ENCODE measurements at regions not wholly inside any gene's neighbourhood (a gene's known extent, or its start where the extent isn't known, plus 50 kb on each side); places are given as distances from the start of the nearest gene placed in this dataset.

- DNase-seq (ENCODE audit: low read depth) = no peak
These were observed 150.7 kb downstream of the KCTD15 start for GRCh38 chr19:33947265-33947964.

- DNase-seq (ENCODE audit: low read depth) = no peak
These were observed 152.1 kb downstream of the KCTD15 start for GRCh38 chr19:33948651-33949335.

GRCh38 chr19:33950091-33950750, 153.6 kb downstream of the KCTD15 start:
- no peak for DNase-seq (ENCODE audit: low read depth)

GRCh38 chr19:33953023-33953422, 156.4 kb downstream of the KCTD15 start:
- no peak for DNase-seq (ENCODE audit: low read depth)

GRCh38 chr19:33953592-33953991, 156.9 kb downstream of the KCTD15 start:
- no peak for DNase-seq (ENCODE audit: low read depth)

- DNase-seq (ENCODE audit: low read depth) = no peak
These were observed 158.0 kb downstream of the KCTD15 start for GRCh38 chr19:33954686-33955085.

GRCh38 chr19:33956941-33957340, 160.3 kb downstream of the KCTD15 start:
- DNase-seq (ENCODE audit: low read depth) = no peak

GRCh38 chr19:33957804-33958203, 161.1 kb downstream of the KCTD15 start:
- DNase-seq (ENCODE audit: low read depth) = no peak

GRCh38 chr19:33960566-33960965, 163.9 kb downstream of the KCTD15 start:
- DNase-seq (ENCODE audit: low read depth) = no peak

- DNase-seq (ENCODE audit: low read depth) = no peak
These were observed 165.5 kb downstream of the KCTD15 start for GRCh38 chr19:33962161-33962560.

GRCh38 chr19:33963514-33963913, 166.8 kb downstream of the KCTD15 start:
- DNase-seq (ENCODE audit: low read depth) = no peak

- no peak for DNase-seq (ENCODE audit: low read depth)
These were observed 174.4 kb downstream of the KCTD15 start for GRCh38 chr19:33971073-33971472.

- DNase-seq (ENCODE audit: low read depth) = no peak
These were observed 181.4 kb downstream of the KCTD15 start for GRCh38 chr19:33977756-33978685.

GRCh38 chr19:33982706-33983105, 186.0 kb downstream of the KCTD15 start:
- no peak for DNase-seq (ENCODE audit: low read depth)

GRCh38 chr19:33988601-33989000, 183.7 kb upstream of the LSM14A start:
- no peak for DNase-seq (ENCODE audit: low read depth)

GRCh38 chr19:33997690-33998089, 174.6 kb upstream of the LSM14A start:
- DNase-seq (ENCODE audit: low read depth) = no peak

GRCh38 chr19:33998302-33998701, 174.0 kb upstream of the LSM14A start:
- no peak for DNase-seq (ENCODE audit: low read depth)

- DNase-seq (ENCODE audit: low read depth) = no peak
These were observed 173.5 kb upstream of the LSM14A start for GRCh38 chr19:33998739-33999345.

- DNase-seq (ENCODE audit: low read depth) = no peak
These were observed 155.3 kb upstream of the LSM14A start for GRCh38 chr19:34017024-34017423.

- no peak for DNase-seq (ENCODE audit: low read depth)
These were observed 154.7 kb upstream of the LSM14A start for GRCh38 chr19:34017601-34018000.

- no peak for DNase-seq (ENCODE audit: low read depth)
These were observed 153.8 kb upstream of the LSM14A start for GRCh38 chr19:34018546-34018945.

All from forelimb muscle (tissue), 1 donor.